Neural crest cell (in vitro differentiated cells): ENCODE measurements at regions not wholly inside any gene's neighbourhood (a gene's known extent, or its start where the extent isn't known, plus 50 kb on each side); places are given as distances from the start of the nearest gene placed in this dataset.

Experiments
- DNase-seq: peaks from one replicate; pipeline ENCODE4 v3.0.0; 2021; ENCODE audit warnings: low read depth, mixed read lengths, low spot score
- H3K27ac Mint-ChIP-seq: one replicate; pipeline ENCODE4 v1.8.0; 2021; ENCODE audit warnings: mild to moderate bottlenecking, mixed read lengths; ENCODE audit not compliant: unreplicated experiment
- H3K27me3 Mint-ChIP-seq: 2 replicates; pipeline ENCODE4 v1.8.0; 2021; ENCODE audit warnings: low read depth, mild to moderate bottlenecking, mixed read lengths
- H3K36me3 Mint-ChIP-seq: 2 replicates; pipeline ENCODE4 v1.8.0; 2021; ENCODE audit warnings: low read depth, mild to moderate bottlenecking, mixed read lengths
- H3K4me1 Mint-ChIP-seq: 2 replicates; pipeline ENCODE4 v1.8.0; 2021; ENCODE audit warnings: mixed read lengths
- H3K4me3 Mint-ChIP-seq: one replicate; pipeline ENCODE4 v1.8.0; 2021; ENCODE audit warnings: mild to moderate bottlenecking, mixed read lengths
- H3K9me3 Mint-ChIP-seq: 2 replicates; pipeline ENCODE4 v1.8.0; 2021; ENCODE audit warnings: mixed read lengths
- CTCF ChIP-seq: fragments of 200-600 bp; sonication (generic); conservative IDR thresholded peaks from 2 replicates; pipeline ENCODE4 v1.5.0; 2021; ENCODE audit warnings: antibody characterized with exemption, mild to moderate bottlenecking

GRCh38 chr17:34066528-34066927 lies 188.6 kb upstream of the CCL2 start:
- Mint-ChIP-seq H3K27ac (no peak overlapping the region), H3K4me1 (peaks cover 3% of the 10 kb centered on the region), H3K27me3 (peaks cover 26% of the 10 kb centered on the region), H3K9me3 (peaks cover 6% of the 10 kb centered on the region), H3K4me3 (no peak overlapping the region), H3K36me3 (no peaks in the 10 kb centered on the region)
- no peak for DNase-seq
- TF ChIP-seq CTCF: no peak

DNA sequence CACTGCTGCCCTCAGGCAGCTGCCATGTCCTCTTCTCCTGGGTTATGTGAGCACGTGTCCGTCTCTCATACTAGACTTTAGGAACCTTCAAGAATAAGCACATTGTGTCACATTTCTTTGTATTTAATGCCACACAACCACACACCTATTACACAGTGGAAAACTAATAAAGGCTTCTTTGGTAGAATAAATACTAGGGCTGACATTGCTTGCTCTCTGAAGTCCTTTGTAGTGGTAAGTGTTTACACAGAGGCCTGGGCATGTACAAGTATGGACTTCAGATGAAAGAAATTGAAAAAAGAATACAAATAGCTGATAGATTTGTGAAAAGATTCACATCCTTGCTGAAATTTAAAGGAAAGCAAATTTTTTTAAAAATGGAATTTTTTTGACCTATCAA lies 188.1 kb upstream of the CCL2 start:
- H3K36me3 Mint-ChIP-seq: no peaks in the 10 kb centered on the region
- no peak for DNase-seq
- TF ChIP-seq CTCF: no peak
- no peak overlapping the region for H3K27ac Mint-ChIP-seq
- peaks cover 6% of the 10 kb centered on the region for H3K9me3 Mint-ChIP-seq
- H3K4me1 Mint-ChIP-seq: peaks cover 3% of the 10 kb centered on the region
- H3K4me3 Mint-ChIP-seq: no peak overlapping the region
- H3K27me3 Mint-ChIP-seq: peaks cover 23% of the 10 kb centered on the region

DNA sequence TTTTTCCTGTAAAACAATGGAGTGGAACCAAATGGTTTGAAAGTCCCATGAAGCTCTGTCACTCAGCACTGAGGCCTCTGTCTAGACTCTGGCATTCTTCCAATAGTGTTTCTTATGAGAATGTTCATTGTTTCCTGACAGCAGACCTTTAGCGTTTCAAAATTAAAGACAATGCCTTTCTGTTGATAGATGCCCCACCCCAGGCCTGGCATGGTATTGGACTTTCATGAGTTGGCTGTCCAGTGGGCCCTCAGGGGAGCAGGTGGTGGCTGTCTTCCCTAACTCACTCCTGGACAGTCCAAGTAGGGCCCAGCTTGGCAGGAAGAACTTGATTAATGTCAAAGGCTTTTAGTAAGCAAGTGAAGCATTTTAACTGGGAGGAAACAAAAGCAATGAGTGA lies 186.5 kb upstream of the CCL2 start:
- DNase-seq: no peak
- peaks cover 4% of the 10 kb centered on the region for H3K9me3 Mint-ChIP-seq
- H3K4me1 Mint-ChIP-seq: peaks cover 3% of the 10 kb centered on the region
- H3K36me3 Mint-ChIP-seq: no peaks in the 10 kb centered on the region
- TF ChIP-seq CTCF: no peak
- peaks cover 10% of the 10 kb centered on the region for H3K27me3 Mint-ChIP-seq
- H3K4me3 Mint-ChIP-seq: no peak overlapping the region
- peak overlapping the region; percentile 50 for H3K27ac Mint-ChIP-seq

GRCh38 chr17:34070712-34071111 lies 184.4 kb upstream of the CCL2 start:
- no peaks in the 10 kb centered on the region for H3K9me3 Mint-ChIP-seq
- no peak overlapping the region for H3K4me3 Mint-ChIP-seq
- peaks cover 4% of the 10 kb centered on the region for H3K27me3 Mint-ChIP-seq
- TF ChIP-seq CTCF: no peak
- H3K27ac Mint-ChIP-seq: no peak overlapping the region
- no peak for DNase-seq
- H3K36me3 Mint-ChIP-seq: no peaks in the 10 kb centered on the region
- peaks cover 3% of the 10 kb centered on the region for H3K4me1 Mint-ChIP-seq

GRCh38 chr17:34071886-34072420 lies 183.1 kb upstream of the CCL2 start:
- TF ChIP-seq CTCF: no peak
- DNase-seq: no peak
- H3K27me3 Mint-ChIP-seq: peaks cover 4% of the 10 kb centered on the region
- peaks cover 3% of the 10 kb centered on the region for H3K4me1 Mint-ChIP-seq
- no peaks in the 10 kb centered on the region for H3K9me3 Mint-ChIP-seq
- H3K36me3 Mint-ChIP-seq: no peaks in the 10 kb centered on the region
- no peak overlapping the region for H3K4me3 Mint-ChIP-seq
- H3K27ac Mint-ChIP-seq: no peak overlapping the region

DNA sequence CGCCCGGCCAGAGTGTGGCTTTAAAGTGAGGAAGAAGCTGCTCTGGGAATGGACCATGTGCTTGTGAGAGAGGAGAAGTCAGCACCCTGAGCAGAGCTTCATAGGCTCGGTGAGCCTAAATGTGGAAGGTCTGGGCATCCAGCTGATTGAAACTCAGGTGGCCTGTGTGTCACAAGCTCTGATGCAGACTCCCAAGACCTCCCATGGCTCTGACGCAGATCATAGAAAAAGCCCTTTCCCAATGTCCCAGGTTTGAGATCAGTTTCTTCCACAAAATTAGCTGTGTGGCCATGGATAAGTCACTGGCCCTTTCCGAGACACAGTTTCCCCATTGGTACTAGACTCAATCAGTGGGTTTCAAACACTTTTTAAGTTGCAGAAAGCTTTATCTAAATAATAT lies 180.0 kb upstream of the CCL2 start:
- no peak overlapping the region for H3K27ac Mint-ChIP-seq
- no peaks in the 10 kb centered on the region for H3K36me3 Mint-ChIP-seq
- no peak for DNase-seq
- peaks cover 12% of the 10 kb centered on the region for H3K27me3 Mint-ChIP-seq
- no peak for TF ChIP-seq CTCF
- no peak overlapping the region for H3K4me3 Mint-ChIP-seq
- H3K9me3 Mint-ChIP-seq: no peaks in the 10 kb centered on the region
- H3K4me1 Mint-ChIP-seq: peaks cover 11% of the 10 kb centered on the region
